PC-3 (cell line): ENCODE measurements at regions not wholly inside any gene's neighbourhood (a gene's known extent, or its start where the extent isn't known, plus 50 kb on each side); places are given as distances from the start of the nearest gene placed in this dataset.
"Not testable (repeated sequence)": the region's sequence is repeated elsewhere in the genome, so short reads cannot be mapped to it uniquely, and the experiment has no call there.

Experiments
- EZH2 ChIP-seq: fragments of 300-600 bp; sonication (generic); IDR thresholded peaks from one replicate; pipeline ENCODE4 v1.6.1; 2017; ENCODE audit warnings: antibody characterized with exemption, mild to moderate bottlenecking, low read length; ENCODE audit not compliant: unreplicated experiment
- EZH2phosphoT487 ChIP-seq: fragments of 300-600 bp; sonication (generic); IDR thresholded peaks from 2 replicates; pipeline ENCODE4 v1.6.1; 2018; ENCODE audit warnings: mild to moderate bottlenecking, antibody characterized with exemption, low read length, borderline replicate concordance
- TF ChIP-seq, protein P1 (sequence below): fragments of 300-600 bp; sonication (generic); conservative IDR thresholded peaks from 2 replicates; pipeline ENCODE4 v1.5.1; 2017; ENCODE audit warnings: antibody characterized with exemption, low read depth, mild to moderate bottlenecking, low read length

DNA sequence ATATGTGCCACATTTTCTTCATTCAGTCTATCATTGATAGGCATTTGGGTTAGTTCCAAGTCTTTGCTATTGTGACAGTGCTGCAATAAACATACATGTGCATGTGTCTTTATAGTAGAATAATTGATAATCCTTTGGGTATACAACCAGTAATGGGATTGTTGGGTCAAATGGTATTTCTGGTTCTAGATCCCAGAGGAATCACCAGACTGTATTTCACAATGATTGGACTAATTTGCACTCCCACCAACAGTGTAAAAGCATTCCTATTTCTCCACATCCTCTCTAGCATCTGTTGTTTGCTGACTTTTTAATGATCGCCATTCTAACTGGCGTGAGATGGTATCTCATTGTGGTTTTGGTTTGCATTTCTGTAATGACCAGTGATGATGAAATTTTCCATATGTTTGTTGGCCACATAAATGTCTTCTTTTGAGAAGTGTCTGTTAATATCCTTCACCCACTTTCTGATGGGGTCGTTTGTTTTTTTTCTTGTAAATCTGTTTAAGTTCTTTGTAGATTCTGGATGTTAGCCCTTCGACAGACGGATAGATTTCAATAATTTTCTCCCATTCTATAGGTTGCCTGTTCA, 801.3 kb upstream of the ADAMTS5 start:
- TF ChIP-seq, protein P1, sequence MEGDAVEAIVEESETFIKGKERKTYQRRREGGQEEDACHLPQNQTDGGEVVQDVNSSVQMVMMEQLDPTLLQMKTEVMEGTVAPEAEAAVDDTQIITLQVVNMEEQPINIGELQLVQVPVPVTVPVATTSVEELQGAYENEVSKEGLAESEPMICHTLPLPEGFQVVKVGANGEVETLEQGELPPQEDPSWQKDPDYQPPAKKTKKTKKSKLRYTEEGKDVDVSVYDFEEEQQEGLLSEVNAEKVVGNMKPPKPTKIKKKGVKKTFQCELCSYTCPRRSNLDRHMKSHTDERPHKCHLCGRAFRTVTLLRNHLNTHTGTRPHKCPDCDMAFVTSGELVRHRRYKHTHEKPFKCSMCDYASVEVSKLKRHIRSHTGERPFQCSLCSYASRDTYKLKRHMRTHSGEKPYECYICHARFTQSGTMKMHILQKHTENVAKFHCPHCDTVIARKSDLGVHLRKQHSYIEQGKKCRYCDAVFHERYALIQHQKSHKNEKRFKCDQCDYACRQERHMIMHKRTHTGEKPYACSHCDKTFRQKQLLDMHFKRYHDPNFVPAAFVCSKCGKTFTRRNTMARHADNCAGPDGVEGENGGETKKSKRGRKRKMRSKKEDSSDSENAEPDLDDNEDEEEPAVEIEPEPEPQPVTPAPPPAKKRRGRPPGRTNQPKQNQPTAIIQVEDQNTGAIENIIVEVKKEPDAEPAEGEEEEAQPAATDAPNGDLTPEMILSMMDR = not testable (repeated sequence)
- not testable (repeated sequence) for TF ChIP-seq EZH2, EZH2phosphoT487
